ENCODE measurements at regions not wholly inside any gene's neighbourhood (a gene's known extent, or its start where the extent isn't known, plus 50 kb on each side); places are given as distances from the start of the nearest gene placed in this dataset.
"Not testable (repeated sequence)": the region's sequence is repeated elsewhere in the genome, so short reads cannot be mapped to it uniquely, and the experiment has no call there.

GRCh38 chr3:139248593-139249255 is 95.1 kb upstream of the MRPS22 start:
- DNase-seq, result no peak

- no peak for DNase-seq
These were observed 92.3 kb upstream of the MRPS22 start for GRCh38 chr3:139251529-139251928.

GRCh38 chr3:139252719-139253118 is 91.1 kb upstream of the MRPS22 start:
- no peak for DNase-seq

GRCh38 chr3:139258276-139258675 is 85.5 kb upstream of the MRPS22 start:
- no peak for DNase-seq

- DNase-seq, result no peak
These were observed 84.4 kb upstream of the MRPS22 start for GRCh38 chr3:139259398-139259797.

GRCh38 chr3:139260041-139260486 is 83.8 kb upstream of the MRPS22 start:
- DNase-seq, result no peak

GRCh38 chr3:139260793-139261736 is 82.8 kb upstream of the MRPS22 start:
- DNase-seq, result no peak

GRCh38 chr3:139261754-139262586 is 81.8 kb upstream of the MRPS22 start:
- no peak for DNase-seq

GRCh38 chr3:139263798-139264197 is 80.0 kb upstream of the MRPS22 start:
- no peak for DNase-seq

- DNase-seq, result no peak
These were observed 79.4 kb upstream of the MRPS22 start for GRCh38 chr3:139264375-139264774.

- DNase-seq, result no peak
These were observed 78.4 kb upstream of the MRPS22 start for GRCh38 chr3:139265131-139266016.

GRCh38 chr3:139267300-139268246 is 76.2 kb upstream of the MRPS22 start:
- DNase-seq, result no peak

- DNase-seq, result no peak
These were observed 73.8 kb upstream of the MRPS22 start for GRCh38 chr3:139269984-139270383.

- not testable (repeated sequence) for DNase-seq
These were observed 73.2 kb upstream of the MRPS22 start for GRCh38 chr3:139270652-139271051.

- no peak for DNase-seq
These were observed 63.7 kb upstream of the MRPS22 start for GRCh38 chr3:139280027-139280671.

- DNase-seq, result no peak
These were observed 62.7 kb upstream of the MRPS22 start for GRCh38 chr3:139281096-139281495.

- DNase-seq, result no peak
These were observed 62.2 kb upstream of the MRPS22 start for GRCh38 chr3:139281522-139282196.

- DNase-seq, result no peak
These were observed 60.5 kb upstream of the MRPS22 start for GRCh38 chr3:139283301-139283700.

GRCh38 chr3:139284221-139284620 is 59.6 kb upstream of the MRPS22 start:
- no peak for DNase-seq

Data from hindlimb muscle (tissue), 1 donor.